GM20431 (cell line): ENCODE measurements at regions not wholly inside any gene's neighbourhood (a gene's known extent, or its start where the extent isn't known, plus 50 kb on each side); places are given as distances from the start of the nearest gene placed in this dataset.

Source experiments
- in situ Hi-C: fragments of 300-500 bp; cut with MseI, MboI; formaldehyde crosslinking; loops from one replicate; pipeline ENCODE4 v1.15.0; 2020; ENCODE audit warnings: low sequenced_read_pairs; ENCODE audit not compliant: unreplicated experiment

GRCh38 chr6:166683477-166683876 lies 56.4 kb upstream of the RPS6KA2 start:
- in situ Hi-C loops = no loop called here

- in situ Hi-C loops = no loop called here
Observed at GRCh38 chr6:166679566-166679965, 52.5 kb upstream of the RPS6KA2 start.

GRCh38 chr6:166678426-166678825 lies 51.4 kb upstream of the RPS6KA2 start:
- in situ Hi-C loops = no loop called here

GRCh38 chr6:166677941-166678340 lies 50.9 kb upstream of the RPS6KA2 start:
- in situ Hi-C loops = no loop called here
